ENCODE measurements at regions not wholly inside any gene's neighbourhood (a gene's known extent, or its start where the extent isn't known, plus 50 kb on each side); places are given as distances from the start of the nearest gene placed in this dataset.

- no peak for TF ChIP-seq CTCF (conservative IDR thresholded peaks at IDR 0.05)
- no peak for TF ChIP-seq ZFX (IDR thresholded peaks at IDR 0.05)
Observed at GRCh38 chr11:26779074-26779865, 57.4 kb upstream of the SLC5A12 start.
